DMS53 (cell line): ENCODE measurements at regions not wholly inside any gene's neighbourhood (a gene's known extent, or its start where the extent isn't known, plus 50 kb on each side); places are given as distances from the start of the nearest gene placed in this dataset.
"Not testable (repeated sequence)": the region's sequence is repeated elsewhere in the genome, so short reads cannot be mapped to it uniquely, and the experiment has no call there.

Source experiments
- DNase-seq: peaks from one replicate; lab custom pipeline; 2025; lab: John Stamatoyannopoulos, UW

GRCh38 chr2:125615438-125615837, 1040.5 kb upstream of the GYPC start:
- no peak for DNase-seq

GRCh38 chr2:125630377-125630776, 1025.6 kb upstream of the GYPC start:
- DNase-seq = no peak

- DNase-seq = no peak
Measured at GRCh38 chr2:125634662-125635061, 1021.3 kb upstream of the GYPC start.

- no peak for DNase-seq
Measured at GRCh38 chr2:125638345-125638744, 1017.6 kb upstream of the GYPC start.

- DNase-seq = no peak
Measured at GRCh38 chr2:125642032-125642431, 1013.9 kb upstream of the GYPC start.

- no peak for DNase-seq
Measured at GRCh38 chr2:125643128-125643527, 1012.8 kb upstream of the GYPC start.

GRCh38 chr2:125643585-125643984, 1012.4 kb upstream of the GYPC start:
- no peak for DNase-seq

- DNase-seq = peak; percentile 11
Measured at GRCh38 chr2:125644257-125644656, 1011.7 kb upstream of the GYPC start.

GRCh38 chr2:125652280-125652679, 1003.7 kb upstream of the GYPC start:
- no peak for DNase-seq

GRCh38 chr2:125654226-125654625, 1001.7 kb upstream of the GYPC start:
- no peak for DNase-seq

GRCh38 chr2:125656190-125656589, 999.8 kb upstream of the GYPC start:
- DNase-seq = peak; percentile 8

GRCh38 chr2:125658583-125658982, 997.4 kb upstream of the GYPC start:
- DNase-seq = peak; percentile 11

- not testable (repeated sequence) for DNase-seq
Measured at GRCh38 chr2:125660369-125660768, 995.6 kb upstream of the GYPC start.

GRCh38 chr2:125667630-125668029, 988.3 kb upstream of the GYPC start:
- no peak for DNase-seq

- no peak for DNase-seq
Measured at GRCh38 chr2:125679903-125680302, 976.1 kb upstream of the GYPC start.

GRCh38 chr2:125680809-125681208, 975.1 kb upstream of the GYPC start:
- DNase-seq = no peak

GRCh38 chr2:125681576-125681975, 974.4 kb upstream of the GYPC start:
- no peak for DNase-seq

GRCh38 chr2:125681976-125682805, 973.8 kb upstream of the GYPC start:
- DNase-seq = no peak

- peak; percentile 65 for DNase-seq
Measured at GRCh38 chr2:125684256-125684655, 971.7 kb upstream of the GYPC start.

- DNase-seq = no peak
Measured at GRCh38 chr2:125684932-125685331, 971.0 kb upstream of the GYPC start.

GRCh38 chr2:125696560-125696959, 959.4 kb upstream of the GYPC start:
- DNase-seq = peak; percentile 85

GRCh38 chr2:125698280-125698679, 957.7 kb upstream of the GYPC start:
- no peak for DNase-seq

- DNase-seq = no peak
Measured at GRCh38 chr2:125701070-125701469, 954.9 kb upstream of the GYPC start.

- no peak for DNase-seq
Measured at GRCh38 chr2:125707611-125708010, 948.3 kb upstream of the GYPC start.
